HEK293 (cell line): ENCODE measurements at regions not wholly inside any gene's neighbourhood (a gene's known extent, or its start where the extent isn't known, plus 50 kb on each side); places are given as distances from the start of the nearest gene placed in this dataset.

Experiments
- GLIS1 ChIP-seq: fragments of 450-650 bp; formaldehyde crosslinking; IDR thresholded peaks from 2 replicates; pipeline ENCODE4 v1.5.1; 2016; ENCODE audit warnings: missing biosample characterization, missing genetic modification characterization
- ZEB2 ChIP-seq: fragments of 450-650 bp; formaldehyde crosslinking; IDR thresholded peaks from 2 replicates; pipeline ENCODE4 v1.5.1; 2016; ENCODE audit warnings: missing biosample characterization, missing genetic modification characterization
- ZNF140 ChIP-seq: fragments of 450-650 bp; formaldehyde crosslinking; IDR thresholded peaks from 2 replicates; pipeline ENCODE4 v1.5.1; 2016; ENCODE audit warnings: missing biosample characterization, missing genetic modification characterization
- ZNF175 ChIP-seq: fragments of 450-650 bp; formaldehyde crosslinking; IDR thresholded peaks from 2 replicates; pipeline ENCODE4 v1.5.1; 2016; ENCODE audit warnings: missing biosample characterization, missing genetic modification characterization
- ZNF2 ChIP-seq: fragments of 450-650 bp; formaldehyde crosslinking; IDR thresholded peaks from 2 replicates; pipeline ENCODE4 v1.5.1; 2016; ENCODE audit warnings: missing biosample characterization, missing genetic modification characterization
- ZNF24 ChIP-seq: fragments of 450-650 bp; formaldehyde crosslinking; IDR thresholded peaks from 2 replicates; pipeline ENCODE4 v1.5.1; 2016; ENCODE audit warnings: missing biosample characterization, missing genetic modification characterization
- ZNF266 ChIP-seq: fragments of 450-650 bp; formaldehyde crosslinking; IDR thresholded peaks from 2 replicates; pipeline ENCODE4 v1.5.1; 2016; ENCODE audit warnings: missing biosample characterization, missing genetic modification characterization, low read depth
- ZNF37A ChIP-seq: fragments of 450-650 bp; IDR thresholded peaks from 2 replicates; pipeline ENCODE4 v1.5.1; 2018; ENCODE audit warnings: missing biosample characterization, missing genetic modification characterization
- ZNF548 ChIP-seq: fragments of 450-650 bp; formaldehyde crosslinking; IDR thresholded peaks from 2 replicates; pipeline ENCODE4 v1.5.1; 2016; ENCODE audit warnings: missing biosample characterization, missing genetic modification characterization
- ZNF660 ChIP-seq: fragments of 450-650 bp; IDR thresholded peaks from 2 replicates; pipeline ENCODE4 v1.5.1; 2018; ENCODE audit warnings: missing biosample characterization, mild to moderate bottlenecking, missing genetic modification characterization
- ZNF777 ChIP-seq: fragments of 450-650 bp; formaldehyde crosslinking; IDR thresholded peaks from 2 replicates; pipeline ENCODE4 v1.5.1; 2017; ENCODE audit warnings: missing biosample characterization, missing genetic modification characterization, borderline replicate concordance
- TF ChIP-seq, protein P1 (sequence below): fragments of 450-650 bp; formaldehyde crosslinking; conservative IDR thresholded peaks from 2 replicates; pipeline ENCODE4 v1.5.1; 2016; ENCODE audit warnings: low read depth, missing biosample characterization, missing genetic modification characterization
- TF ChIP-seq, protein P2 (sequence below): fragments of 450-650 bp; formaldehyde crosslinking; IDR thresholded peaks from 2 replicates; pipeline ENCODE4 v1.5.1; 2016; ENCODE audit warnings: missing biosample characterization, missing genetic modification characterization
- TF ChIP-seq, protein P3 (sequence below): sonication (generic); formaldehyde crosslinking; IDR thresholded peaks from 2 replicates; pipeline ENCODE4 v1.8.1; 2022; ENCODE audit warnings: mild to moderate bottlenecking, moderate library complexity, missing genetic modification reagents

DNA sequence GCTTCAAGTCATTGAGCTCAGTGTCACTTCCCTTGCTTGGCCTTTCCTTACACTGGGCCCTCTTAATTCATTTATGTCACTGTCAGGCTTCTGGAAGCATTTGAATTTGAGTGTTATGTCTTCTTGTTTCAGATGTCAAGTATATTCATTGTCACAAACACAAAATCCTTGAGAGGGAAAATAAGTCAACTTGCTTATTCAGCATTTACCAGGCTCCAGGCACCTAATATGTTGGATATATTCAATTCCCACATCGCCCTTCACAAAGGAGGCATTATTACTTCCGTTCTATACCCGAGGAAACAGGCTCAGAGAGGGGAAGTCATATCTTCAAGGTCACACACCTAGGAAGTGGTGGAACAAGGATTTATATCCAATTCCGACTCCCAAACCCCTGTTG is 121.1 kb upstream of the SMIM23 start:
- TF ChIP-seq, protein P1, sequence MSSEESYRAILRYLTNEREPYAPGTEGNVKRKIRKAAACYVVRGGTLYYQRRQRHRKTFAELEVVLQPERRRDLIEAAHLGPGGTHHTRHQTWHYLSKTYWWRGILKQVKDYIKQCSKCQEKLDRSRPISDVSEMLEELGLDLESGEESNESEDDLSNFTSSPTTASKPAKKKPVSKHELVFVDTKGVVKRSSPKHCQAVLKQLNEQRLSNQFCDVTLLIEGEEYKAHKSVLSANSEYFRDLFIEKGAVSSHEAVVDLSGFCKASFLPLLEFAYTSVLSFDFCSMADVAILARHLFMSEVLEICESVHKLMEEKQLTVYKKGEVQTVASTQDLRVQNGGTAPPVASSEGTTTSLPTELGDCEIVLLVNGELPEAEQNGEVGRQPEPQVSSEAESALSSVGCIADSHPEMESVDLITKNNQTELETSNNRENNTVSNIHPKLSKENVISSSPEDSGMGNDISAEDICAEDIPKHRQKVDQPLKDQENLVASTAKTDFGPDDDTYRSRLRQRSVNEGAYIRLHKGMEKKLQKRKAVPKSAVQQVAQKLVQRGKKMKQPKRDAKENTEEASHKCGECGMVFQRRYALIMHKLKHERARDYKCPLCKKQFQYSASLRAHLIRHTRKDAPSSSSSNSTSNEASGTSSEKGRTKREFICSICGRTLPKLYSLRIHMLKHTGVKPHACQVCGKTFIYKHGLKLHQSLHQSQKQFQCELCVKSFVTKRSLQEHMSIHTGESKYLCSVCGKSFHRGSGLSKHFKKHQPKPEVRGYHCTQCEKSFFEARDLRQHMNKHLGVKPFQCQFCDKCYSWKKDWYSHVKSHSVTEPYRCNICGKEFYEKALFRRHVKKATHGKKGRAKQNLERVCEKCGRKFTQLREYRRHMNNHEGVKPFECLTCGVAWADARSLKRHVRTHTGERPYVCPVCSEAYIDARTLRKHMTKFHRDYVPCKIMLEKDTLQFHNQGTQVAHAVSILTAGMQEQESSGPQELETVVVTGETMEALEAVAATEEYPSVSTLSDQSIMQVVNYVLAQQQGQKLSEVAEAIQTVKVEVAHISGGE (tag by site-specific recombination), result no peak
- TF ChIP-seq ZNF777 (no peak), ZNF140 (tag by site-specific recombination) (no peak), ZNF548 (tag by site-specific recombination) (no peak), ZNF24 (no peak), ZNF266 (tag by site-specific recombination) (no peak), ZNF37A (tag by site-specific recombination) (no peak), ZNF660 (tag by site-specific recombination) (no peak), ZNF175 (tag by site-specific recombination) (no peak), GLIS1 (tag by site-specific recombination) (no peak), ZNF2 (tag by site-specific recombination) (no peak), ZEB2 (tag by site-specific recombination) (no peak)
- TF ChIP-seq, protein P2, sequence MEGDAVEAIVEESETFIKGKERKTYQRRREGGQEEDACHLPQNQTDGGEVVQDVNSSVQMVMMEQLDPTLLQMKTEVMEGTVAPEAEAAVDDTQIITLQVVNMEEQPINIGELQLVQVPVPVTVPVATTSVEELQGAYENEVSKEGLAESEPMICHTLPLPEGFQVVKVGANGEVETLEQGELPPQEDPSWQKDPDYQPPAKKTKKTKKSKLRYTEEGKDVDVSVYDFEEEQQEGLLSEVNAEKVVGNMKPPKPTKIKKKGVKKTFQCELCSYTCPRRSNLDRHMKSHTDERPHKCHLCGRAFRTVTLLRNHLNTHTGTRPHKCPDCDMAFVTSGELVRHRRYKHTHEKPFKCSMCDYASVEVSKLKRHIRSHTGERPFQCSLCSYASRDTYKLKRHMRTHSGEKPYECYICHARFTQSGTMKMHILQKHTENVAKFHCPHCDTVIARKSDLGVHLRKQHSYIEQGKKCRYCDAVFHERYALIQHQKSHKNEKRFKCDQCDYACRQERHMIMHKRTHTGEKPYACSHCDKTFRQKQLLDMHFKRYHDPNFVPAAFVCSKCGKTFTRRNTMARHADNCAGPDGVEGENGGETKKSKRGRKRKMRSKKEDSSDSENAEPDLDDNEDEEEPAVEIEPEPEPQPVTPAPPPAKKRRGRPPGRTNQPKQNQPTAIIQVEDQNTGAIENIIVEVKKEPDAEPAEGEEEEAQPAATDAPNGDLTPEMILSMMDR, result no peak
- TF ChIP-seq, protein P3, sequence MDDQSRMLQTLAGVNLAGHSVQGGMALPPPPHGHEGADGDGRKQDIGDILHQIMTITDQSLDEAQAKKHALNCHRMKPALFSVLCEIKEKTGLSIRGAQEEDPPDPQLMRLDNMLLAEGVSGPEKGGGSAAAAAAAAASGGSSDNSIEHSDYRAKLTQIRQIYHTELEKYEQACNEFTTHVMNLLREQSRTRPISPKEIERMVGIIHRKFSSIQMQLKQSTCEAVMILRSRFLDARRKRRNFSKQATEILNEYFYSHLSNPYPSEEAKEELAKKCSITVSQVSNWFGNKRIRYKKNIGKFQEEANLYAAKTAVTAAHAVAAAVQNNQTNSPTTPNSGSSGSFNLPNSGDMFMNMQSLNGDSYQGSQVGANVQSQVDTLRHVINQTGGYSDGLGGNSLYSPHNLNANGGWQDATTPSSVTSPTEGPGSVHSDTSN (CRISPR knock-in tag), result no peak
